ENCODE measurements at regions not wholly inside any gene's neighbourhood (a gene's known extent, or its start where the extent isn't known, plus 50 kb on each side); places are given as distances from the start of the nearest gene placed in this dataset.
A peak's percentile ranks its signal among the peaks of the same experiment; 100 is the strongest.

- CTCF ChIA-PET = no interaction called here
- Histone ChIP-seq H3K9ac (ENCODE audit: low read length) (peak overlapping the region; percentile 12; the same call in 1 of the 2 replicates), H2AFZ (ENCODE audit: low read length) (no peak overlapping the region), H3F3A (ENCODE audit: low read length, unreplicated experiment) (peaks cover 5% of the 10 kb centered on the region), H3K79me2 (ENCODE audit: low read length) (no peaks in the 10 kb centered on the region), H3K4me3 (ENCODE audit: low read length) (no peak overlapping the region), H3K9me2 (replicated peaks; ENCODE audit: low read length) (no peaks in the 10 kb centered on the region), H3K27me3 (ENCODE audit: low read length) (no peaks in the 10 kb centered on the region), H3K27ac (ENCODE audit: low read length) (peak overlapping the region; percentile 27), H3K4me2 (ENCODE audit: low read length) (peak overlapping the region; percentile 5; the same call in 1 of the 2 replicates), H3K9me3 (ENCODE audit: low read length) (no peaks in the 10 kb centered on the region), H3K36me3 (ENCODE audit: low read depth, low read length) (no peaks in the 10 kb centered on the region), H3K4me1 (ENCODE audit: insufficient read depth, low read length) (peaks cover 61% of the 10 kb centered on the region), H4K20me1 (ENCODE audit: low read length) (no peaks in the 10 kb centered on the region)
- no peak for TF ChIP-seq EZH2phosphoT487 (IDR thresholded peaks at IDR 0.05; ENCODE audit: borderline replicate concordance, low read length)
- no peak for TF ChIP-seq CTCF (conservative IDR thresholded peaks at IDR 0.05; ENCODE audit: low read depth, low read length)
- TF ChIP-seq EZH2 (IDR thresholded peaks at IDR 0.05; ENCODE audit: low read length, unreplicated experiment) = no peak
- POLR2A ChIA-PET (ENCODE audit: unreplicated experiment) = interaction anchor here (0.6 kb wide), 1 partner anchor 188 kb away, joined by 17 read pairs; no protein-coding TSS in a partner anchor
- intact Hi-C loops (cut with micrococcal nuclease) = no loop called here
- DNase-seq (peak; percentile 45), ATAC-seq (no peak)
- BruUV-seq (replicated peaks) = no TSS peak
These were observed 108.4 kb downstream of the KLF5 start for GRCh38 chr13:73167028-73167820.

DNA sequence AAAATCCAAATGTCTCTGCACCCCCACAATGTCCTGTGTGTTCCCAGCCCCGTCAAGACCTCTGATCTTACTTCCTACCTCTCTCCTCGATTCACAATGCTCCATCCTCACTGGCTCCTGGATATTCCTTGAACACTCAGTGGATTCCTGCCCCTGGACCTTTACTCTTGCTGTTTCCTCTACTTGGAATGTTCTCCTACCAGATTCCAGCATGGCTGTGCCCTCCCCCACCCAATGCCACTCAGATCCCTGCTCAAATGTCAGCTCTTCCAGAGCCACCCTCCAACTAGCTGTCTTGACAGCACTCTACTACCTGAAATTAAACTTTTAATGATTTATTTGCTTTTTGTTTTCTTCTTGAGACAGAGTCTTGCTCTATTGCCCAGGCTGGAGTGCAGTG, 107.4 kb downstream of the KLF5 start:
- no peaks in the 10 kb centered on the region for H3F3A ChIP-seq (ENCODE audit: low read length, unreplicated experiment)
- POLR2A ChIA-PET (ENCODE audit: unreplicated experiment) = no interaction called here
- TF ChIP-seq CTCF (conservative IDR thresholded peaks at IDR 0.05; ENCODE audit: low read depth, low read length) = no peak
- TF ChIP-seq EZH2 (IDR thresholded peaks at IDR 0.05; ENCODE audit: low read length, unreplicated experiment) = no peak
- no peak for TF ChIP-seq EZH2phosphoT487 (IDR thresholded peaks at IDR 0.05; ENCODE audit: borderline replicate concordance, low read length)
- no peaks in the 10 kb centered on the region for H3K27me3 ChIP-seq (ENCODE audit: low read length)
- no peaks in the 10 kb centered on the region for H3K9me2 ChIP-seq (replicated peaks; ENCODE audit: low read length)
- no peak overlapping the region for H3K4me2 ChIP-seq (ENCODE audit: low read length)
- no peak overlapping the region for H2AFZ ChIP-seq (ENCODE audit: low read length)
- no peaks in the 10 kb centered on the region for H3K9me3 ChIP-seq (ENCODE audit: low read length)
- no peak overlapping the region for H3K9ac ChIP-seq (ENCODE audit: low read length)
- no peaks in the 10 kb centered on the region for H3K79me2 ChIP-seq (ENCODE audit: low read length)
- intact Hi-C loops (cut with micrococcal nuclease) = no loop called here
- DNase-seq (no peak), ATAC-seq (no peak)
- H3K4me3 ChIP-seq (ENCODE audit: low read length) = no peak overlapping the region
- H3K36me3 ChIP-seq (ENCODE audit: low read depth, low read length) = no peaks in the 10 kb centered on the region
- no peaks in the 10 kb centered on the region for H4K20me1 ChIP-seq (ENCODE audit: low read length)
- no TSS peak for BruUV-seq (replicated peaks)
- peaks cover 52% of the 10 kb centered on the region for H3K4me1 ChIP-seq (ENCODE audit: insufficient read depth, low read length)
- H3K27ac ChIP-seq (ENCODE audit: low read length) = no peak overlapping the region
- CTCF ChIA-PET = no interaction called here

All from PC-3 (cell line).